Renal pelvis (tissue), 1 donor: ENCODE measurements at regions not wholly inside any gene's neighbourhood (a gene's known extent, or its start where the extent isn't known, plus 50 kb on each side); places are given as distances from the start of the nearest gene placed in this dataset.

Source experiments
- DNase-seq: peaks from one replicate; pipeline ENCODE4 v3.0.0-alpha.2; 2013

DNA sequence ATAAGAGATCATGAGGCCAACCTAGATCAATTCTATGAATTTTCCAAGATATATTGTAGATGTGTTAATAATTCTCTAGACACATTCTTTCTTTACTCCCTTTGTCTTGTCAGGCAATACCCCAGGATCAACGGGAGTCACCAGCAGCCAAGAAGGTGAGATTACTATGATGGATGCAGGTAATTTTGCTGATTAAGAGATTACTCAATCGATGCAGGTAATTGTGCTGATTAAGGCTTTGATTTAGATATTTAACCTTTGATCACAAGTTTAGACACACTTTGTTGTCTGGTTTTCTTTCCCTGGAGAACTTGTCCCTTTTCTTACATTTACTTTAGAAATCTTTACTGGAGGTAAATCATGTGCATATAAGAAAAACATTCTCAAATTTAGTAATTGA lies 134.3 kb upstream of the CNTN1 start:
- DNase-seq = no peak

DNA sequence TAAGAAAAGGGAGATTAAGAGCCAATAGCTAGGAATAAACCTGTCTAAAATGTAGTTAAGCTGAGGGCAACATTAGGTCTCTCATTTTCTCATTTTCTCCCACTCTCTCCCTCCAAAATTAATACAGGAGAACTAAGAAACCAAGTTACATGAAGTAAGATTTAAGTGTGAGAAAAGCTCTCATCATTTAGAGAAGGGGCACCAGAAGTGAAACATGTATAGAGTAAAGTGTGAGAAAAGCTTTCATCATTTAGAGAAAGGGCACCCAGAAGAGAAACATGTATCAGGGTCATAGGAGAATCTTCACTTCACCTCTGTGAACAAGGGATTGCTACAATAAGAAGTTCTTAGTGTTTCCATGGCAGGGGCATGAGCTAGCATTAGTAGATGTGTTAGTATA lies 132.4 kb upstream of the CNTN1 start:
- no peak for DNase-seq

DNA sequence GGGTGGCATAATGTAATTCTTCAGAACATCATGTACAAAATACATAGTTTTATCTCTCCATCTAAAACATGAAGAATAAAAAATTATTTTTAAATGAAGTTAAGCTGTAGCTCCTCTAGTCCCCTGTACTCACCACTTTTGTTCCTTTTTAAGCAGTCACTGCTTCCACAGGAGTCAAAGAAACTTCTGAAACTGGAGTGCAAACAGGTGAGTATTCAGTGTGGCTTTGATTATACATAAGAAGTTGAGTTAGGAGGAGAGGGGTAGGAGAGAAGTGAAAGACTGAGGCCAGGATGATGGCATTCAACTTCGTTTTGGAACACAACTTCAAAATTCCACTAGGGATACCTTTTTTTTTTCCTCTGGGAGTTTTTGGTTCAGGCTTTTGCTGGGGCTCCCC lies 131.4 kb upstream of the CNTN1 start:
- no peak for DNase-seq

DNA sequence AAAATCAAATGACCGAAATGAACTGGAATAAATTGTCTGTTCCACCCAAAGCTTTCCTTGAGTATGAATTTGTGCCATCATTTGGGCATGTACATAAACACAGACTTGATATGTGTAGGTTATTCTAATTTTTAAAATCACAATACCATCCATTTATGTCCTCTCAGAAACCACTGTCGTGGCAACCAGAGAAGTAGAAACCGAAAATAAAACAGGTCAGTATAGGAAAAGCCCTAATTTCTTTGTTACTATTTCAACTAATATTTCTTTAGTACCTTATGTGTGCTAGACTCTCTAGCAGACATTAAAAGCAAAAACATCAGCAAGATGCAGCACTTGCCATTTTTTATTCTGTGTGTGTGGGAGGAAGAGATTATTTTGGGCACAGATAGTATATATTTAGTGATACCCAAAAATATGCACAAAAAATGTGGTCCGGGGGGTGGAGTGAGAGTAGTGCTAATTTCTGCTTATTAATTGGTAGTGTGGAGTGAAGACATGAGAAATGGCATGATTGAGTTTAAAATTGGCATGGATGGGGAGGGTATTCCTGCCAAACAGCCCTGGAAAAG lies 130.8 kb upstream of the CNTN1 start:
- no peak for DNase-seq

DNA sequence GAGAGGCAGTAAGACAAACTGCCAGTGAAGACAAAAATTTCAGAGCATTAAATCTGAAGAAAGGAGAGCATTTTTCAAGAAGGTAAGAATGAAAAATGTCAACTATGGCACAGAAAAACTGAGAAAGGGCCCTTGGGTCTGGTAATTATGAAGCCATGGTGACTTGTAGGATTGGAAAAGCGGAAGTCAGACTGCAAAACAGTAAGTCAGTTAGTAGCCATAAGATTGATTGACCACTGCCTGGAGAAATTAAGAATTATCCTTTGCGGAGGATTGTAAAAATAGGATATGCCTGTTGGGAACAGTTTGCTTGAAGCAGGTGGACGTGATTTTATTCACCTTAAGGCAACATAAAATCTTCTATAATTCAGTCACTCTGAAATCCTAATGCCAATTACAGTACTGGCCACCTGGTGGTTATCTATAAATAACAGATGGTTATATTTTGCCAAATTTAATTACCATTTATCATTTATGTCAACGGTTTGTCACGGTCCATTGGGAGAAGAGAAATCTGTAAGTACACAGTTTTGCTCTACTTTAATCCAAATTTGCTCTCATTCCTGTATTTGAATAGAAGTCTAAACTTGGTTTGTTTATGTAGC lies 127.1 kb upstream of the CNTN1 start:
- DNase-seq = no peak

DNA sequence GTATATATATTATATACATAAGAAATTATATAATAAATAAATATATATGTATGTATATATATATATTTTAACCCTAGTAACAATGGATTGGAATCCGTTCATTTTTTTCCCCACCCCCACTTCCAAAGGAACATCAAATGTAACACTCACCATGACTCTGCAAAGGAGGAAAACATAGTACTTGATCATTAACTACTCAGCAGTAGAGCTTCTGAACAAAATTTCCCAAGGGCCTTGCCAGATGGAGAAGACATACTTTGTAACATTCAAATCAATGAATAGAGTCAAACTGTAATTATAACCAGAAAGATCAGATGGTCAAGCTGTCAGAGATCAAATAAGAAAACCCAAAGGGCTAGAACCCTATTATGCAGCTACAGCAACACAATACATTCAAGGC lies 126.0 kb upstream of the CNTN1 start:
- no peak for DNase-seq

DNA sequence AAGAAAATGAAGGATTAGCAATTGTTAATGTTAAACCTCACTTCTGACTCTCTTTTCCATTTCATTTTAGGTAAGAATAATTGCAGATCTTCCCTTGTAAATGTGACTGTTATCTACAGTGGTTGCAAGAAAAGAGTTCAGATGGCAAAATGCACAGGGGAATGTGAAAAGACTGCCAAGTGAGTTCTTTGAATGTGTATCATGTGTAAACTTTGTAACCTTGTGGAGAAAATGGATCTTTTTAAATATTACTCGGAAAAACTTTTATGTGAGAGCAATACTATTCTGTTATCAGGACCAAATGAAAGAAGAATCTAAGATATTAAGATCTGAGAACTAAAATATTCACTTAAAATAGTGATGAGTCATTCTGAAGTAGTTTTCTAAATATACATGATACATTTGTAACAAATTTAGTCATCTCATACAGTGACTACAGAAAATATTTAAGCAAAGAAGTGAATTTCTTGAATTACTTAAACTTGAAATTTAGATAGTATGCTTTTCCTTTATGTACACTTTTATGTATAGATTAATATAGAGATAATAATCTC lies 122.5 kb upstream of the CNTN1 start:
- no peak for DNase-seq

DNA sequence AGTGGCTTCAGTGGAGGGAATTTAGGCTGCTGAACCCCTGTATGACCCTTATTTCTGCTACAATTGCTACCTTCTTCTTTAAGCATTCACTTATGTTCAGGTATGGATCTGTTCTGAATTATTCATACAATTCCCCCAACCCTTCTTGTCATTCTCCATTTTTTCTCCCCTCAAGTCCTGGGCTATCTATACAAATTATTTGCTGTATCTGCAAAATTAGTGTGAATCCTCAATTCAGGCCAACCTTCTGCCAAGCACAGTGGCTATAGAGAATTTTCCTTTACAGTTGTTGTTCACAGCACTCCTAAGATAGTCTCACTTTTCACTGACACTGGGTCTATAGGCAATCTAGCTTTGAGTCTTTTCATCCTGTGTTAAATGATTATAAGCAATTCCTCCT lies 119.2 kb upstream of the CNTN1 start:
- DNase-seq = no peak

DNA sequence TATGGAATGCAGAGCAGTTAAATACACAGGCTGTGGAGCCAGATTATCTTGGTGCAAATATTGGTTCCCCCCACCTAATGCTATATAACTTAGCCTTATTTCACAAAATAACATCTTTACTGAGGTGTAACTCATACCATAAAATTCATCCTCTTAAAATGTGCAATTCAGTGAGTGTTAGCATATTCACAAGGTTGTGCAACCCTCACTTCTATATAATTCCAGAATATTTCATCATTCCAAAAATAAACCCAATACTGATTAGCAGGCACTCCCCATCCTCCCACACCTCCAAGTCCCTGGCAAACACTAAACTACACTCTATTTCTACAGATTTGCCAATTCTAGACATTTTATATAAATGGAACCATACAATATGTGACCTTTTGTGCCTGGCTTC lies 116.3 kb upstream of the CNTN1 start:
- no peak for DNase-seq

DNA sequence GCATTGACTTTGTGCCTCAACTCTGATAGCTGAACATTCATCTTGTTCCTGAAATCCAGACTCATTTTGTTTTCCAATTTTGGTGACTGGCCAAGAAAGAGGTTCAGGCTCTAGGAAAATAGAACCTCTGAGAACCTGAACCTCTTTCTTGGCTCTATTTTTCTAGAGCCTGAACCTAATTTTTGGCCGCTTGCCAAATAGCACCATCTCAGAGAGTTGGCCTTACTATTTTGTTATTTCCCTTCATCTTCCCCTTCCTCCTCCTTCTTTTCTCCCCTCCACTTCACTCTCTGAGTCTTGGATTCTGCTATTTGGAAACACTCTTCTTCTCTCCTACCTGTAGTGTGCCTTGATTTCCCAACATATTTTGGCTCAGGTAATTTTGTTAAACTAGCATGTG lies 114.4 kb upstream of the CNTN1 start:
- DNase-seq = no peak

DNA sequence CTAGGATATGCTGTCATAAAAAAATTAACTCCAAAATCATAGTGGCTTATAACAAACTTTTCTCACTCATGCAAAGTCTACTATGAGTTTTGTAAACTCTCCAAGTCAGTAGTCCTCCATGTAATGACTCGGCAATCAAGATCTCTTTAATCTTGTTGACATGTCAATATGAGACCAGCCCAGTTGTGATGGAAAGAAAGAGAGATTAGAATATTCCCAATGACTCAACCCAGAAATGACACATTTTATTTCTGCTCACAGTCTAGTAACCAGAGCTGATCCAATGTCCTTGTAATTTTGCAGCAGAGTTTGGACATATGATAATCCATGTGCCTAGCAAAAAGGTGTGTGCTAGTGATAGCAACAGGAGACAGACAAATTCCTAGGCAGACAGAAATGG lies 112.6 kb upstream of the CNTN1 start:
- no peak for DNase-seq

DNA sequence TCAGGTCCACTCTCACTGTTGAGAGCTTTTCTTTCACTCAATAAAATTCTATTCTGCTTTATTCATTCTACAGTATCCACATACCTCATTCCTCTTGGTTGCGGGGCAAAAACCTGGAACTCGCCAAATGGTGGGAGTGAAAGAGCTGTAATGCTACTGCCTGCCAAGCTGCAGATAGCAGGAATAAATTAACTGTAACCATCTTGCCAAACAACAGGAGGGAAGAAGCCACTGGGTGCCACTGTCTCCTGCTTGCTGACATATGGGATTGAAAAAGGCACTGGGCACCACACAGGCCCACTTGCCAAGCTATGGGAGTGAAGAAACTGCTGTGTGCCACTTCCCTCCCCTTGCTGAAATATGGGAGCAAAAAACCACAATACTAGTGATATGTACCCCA lies 111.9 kb upstream of the CNTN1 start:
- no peak for DNase-seq

DNA sequence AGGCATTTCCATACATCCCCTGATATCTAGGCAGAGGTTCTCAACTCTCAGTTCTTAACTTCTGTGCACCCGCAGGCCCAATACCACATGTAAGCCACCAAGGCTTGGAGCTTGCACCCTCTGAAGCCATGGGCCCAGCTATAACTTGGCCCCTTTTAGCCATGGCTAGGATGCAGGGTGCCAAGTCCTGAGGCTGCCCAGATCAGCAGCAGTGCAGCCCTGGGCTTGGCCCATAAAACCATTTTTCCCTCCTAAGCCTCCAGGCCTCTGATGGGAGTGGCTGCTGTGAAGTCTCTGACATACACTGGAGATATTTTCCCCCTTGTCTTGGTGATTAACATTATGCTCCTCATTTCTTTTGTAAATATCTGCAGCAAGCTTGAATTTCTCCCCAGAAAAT lies 110.3 kb upstream of the CNTN1 start:
- DNase-seq = no peak

DNA sequence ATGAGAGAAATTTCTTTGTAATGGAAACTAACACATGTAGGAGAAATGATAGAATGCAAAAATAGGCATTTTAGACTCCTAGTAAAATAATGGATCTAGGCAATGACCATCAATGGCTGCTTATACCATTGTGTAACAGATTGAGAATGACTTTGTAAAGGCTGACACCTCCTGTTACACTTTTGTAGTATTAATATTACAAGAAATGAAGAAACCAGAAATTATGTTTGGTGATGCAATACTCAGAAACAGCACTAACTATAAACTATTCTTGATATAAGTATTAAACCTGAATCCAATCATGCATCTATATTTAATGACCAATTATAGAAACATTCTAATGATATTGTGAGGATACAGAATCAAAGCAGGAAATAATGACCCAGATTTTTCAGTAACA lies 108.5 kb upstream of the CNTN1 start:
- no peak for DNase-seq

DNA sequence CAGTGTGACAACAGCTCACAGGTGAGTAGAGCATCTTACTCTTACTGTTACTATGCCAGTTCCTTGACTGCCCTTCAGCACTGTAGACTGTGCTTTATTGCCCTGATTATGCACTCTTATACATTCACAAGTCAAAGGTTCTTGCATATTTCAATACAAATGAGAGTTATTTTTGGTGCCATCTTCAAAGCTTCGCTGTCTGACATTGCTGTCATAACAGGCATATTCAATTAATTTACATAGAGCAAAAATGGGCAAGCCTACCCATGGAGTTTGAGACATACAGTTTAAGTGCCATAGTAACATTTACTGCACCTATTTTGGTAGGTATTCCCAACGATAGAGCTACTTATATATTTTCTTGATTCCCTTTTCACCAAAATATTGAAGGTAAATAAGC lies 107.5 kb upstream of the CNTN1 start:
- no peak for DNase-seq

DNA sequence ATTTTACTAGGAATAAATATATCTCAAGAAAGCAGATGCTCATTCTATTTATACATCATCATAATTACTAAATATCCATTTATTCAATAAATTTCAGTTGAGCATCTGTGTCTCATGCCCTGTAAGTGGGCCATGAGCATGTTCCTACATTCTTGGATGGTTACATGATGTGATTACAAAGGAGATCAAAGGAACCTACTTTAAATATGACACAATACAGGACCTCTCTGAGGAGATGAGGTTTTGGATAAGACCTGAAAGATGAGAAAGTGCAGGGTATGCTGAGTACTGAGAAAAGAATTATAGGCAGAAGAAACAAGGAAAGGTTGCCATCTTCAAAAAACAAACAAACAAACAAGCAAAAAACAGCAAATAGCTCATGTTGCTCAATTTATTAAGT lies 105.4 kb upstream of the CNTN1 start:
- DNase-seq = no peak

DNA sequence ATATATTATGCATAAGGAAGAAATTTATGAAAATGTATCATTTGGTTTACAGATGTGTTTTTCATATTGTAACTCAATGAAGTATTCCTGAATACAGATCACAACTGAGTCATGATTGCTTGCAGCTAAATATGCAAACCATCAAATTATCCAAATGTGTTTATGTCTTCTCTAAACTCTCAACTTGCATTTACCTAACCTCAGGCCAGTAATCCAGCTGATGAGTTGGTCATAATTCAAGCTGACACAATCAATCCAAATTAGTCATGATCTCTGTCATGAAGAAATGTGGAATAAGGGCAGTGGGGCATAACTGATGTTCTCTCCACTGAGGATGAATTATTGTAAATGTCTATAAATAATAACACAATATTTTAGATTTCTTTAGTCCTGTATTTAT lies 104.8 kb upstream of the CNTN1 start:
- no peak for DNase-seq

DNA sequence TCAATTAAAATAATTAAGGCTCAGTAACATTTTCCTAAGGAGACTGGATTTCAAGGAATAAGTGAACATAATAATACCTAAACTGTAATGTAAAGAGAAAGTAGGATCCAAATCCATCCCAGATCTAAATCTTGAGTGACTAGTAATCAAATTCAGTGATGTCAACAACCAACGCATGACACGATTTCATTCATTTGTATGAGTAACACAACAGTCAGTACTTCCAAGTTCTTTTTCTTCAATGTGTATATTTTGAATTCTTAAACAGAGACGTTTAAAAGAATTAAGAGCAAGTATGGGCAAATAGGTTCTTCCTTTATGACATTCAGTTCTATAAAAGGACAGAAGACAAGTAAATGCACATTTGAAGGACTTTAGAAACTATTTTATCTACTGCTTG lies 104.3 kb upstream of the CNTN1 start:
- no peak for DNase-seq

DNA sequence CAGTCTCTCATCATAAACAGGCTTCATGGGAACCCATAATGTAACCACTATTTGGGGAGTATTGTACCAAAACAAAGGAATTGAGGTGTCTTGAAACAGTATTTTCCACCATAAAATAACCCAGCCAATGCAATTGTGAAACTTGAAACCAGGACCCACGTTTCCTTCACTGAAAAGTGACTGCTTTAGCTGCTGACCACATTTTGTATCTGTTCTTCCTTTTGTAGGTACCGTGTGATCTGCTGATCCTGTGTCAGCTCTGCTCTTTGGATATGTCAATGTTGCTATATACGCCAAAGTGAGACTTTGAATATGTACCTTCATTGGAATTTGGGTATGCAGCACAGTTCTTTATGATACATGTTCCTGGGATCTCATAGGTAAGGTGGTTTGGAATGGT lies 95.1 kb upstream of the CNTN1 start:
- no peak for DNase-seq

DNA sequence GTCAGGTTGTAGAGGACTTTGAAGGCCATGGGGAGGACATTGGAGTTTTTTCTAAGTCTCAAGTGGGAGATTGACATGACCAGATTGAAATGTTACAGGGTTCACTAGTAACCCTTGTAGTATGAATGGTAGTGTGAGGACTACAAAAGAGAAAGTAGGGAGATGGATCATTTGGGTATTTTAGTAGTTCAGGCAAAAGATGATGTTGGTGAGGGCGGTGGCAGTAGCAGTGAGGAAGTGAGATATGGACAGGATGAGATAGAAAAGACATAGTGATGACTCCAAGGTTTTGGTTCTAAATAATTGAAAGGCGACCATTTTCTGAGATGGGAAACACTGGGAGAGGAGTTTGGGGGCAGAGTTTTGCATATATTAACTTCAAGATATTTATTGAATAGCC lies 94.2 kb upstream of the CNTN1 start:
- no peak for DNase-seq

DNA sequence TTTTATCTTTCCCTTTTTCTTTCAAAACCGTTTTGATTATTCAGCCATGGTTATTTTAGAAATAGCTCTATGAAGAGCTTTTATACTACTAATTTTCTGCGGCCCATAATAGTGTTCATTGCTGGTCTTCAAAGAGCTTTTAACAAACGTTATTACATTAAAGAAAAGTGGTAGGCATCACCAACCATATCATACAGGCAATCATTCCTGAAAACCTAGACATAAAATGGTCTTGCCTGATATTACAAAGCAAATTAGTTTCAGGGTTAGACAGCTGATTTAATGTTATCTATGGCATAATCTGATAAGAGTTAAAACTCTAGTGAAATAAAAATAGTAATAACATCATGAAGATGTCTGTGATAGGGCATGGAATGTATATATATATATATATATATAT lies 89.7 kb upstream of the CNTN1 start:
- DNase-seq = no peak

DNA sequence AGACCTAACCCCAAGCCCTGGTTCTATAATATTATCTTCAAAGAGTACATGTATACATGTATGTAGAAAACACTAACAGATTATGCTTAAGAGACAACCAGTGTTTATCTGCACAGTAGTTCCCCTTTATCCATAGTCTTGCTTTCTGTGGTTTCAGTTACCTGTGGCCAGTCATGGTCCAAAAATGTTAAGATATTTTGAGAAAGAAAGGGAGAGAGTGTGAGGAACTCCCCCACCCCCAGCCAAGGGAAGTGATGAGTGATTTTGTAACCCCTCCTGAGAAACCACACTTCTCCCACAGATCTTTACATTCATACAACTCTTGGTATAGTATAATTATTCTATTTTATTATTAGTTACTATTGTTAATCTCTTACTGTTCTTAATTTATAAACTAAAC lies 77.3 kb upstream of the CNTN1 start:
- no peak for DNase-seq

DNA sequence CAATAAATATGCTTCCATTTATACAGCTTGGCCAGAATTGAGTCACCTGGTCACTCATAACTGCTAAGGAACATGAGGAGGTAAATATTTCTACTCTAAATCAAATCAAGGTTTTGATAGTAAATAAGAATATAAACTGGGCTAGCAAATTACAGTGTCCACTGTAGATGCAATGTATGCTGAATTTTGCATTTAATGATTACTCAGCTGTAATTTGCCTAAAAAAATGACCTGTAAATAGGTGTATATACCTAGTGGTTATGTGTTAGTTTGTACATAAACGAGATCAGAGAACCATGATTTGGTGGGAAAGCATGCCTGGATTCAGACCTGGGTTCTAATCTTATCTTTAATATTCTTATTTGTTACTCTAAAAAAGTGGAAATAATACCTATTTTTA lies 76.6 kb upstream of the CNTN1 start:
- DNase-seq = no peak

DNA sequence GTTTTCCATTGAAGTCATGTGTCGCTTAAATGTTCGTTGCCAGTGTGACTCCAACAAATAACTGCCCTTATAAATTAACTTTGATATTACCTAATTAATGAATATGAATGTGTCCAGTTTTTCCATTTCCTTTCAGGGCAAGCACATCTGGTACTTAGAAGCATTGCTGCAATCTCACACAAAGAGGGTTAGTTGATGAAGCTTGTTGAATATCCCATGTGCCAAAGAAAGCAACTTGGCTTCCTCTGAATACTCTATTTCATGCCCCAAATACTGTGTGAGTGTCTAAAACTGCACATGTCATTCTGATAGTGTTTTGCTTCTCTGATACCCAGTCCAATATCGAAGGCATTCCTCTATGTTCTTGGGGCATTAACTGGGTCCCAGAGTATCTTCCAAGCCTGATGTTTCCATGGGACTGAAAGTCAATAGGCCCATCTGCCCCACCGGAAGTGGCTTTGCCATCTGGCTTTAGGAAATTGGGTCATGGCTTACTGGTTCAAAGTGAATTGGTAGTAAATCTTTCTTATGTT lies 75.8 kb upstream of the CNTN1 start:
- no peak for DNase-seq
